ENCODE measurements at regions not wholly inside any gene's neighbourhood (a gene's known extent, or its start where the extent isn't known, plus 50 kb on each side); places are given as distances from the start of the nearest gene placed in this dataset.

GRCh38 chr6:128574402-128574801, 54.0 kb upstream of the PTPRK start:
- TF ChIP-seq POLR2A (IDR thresholded peaks at IDR 0.05) (no peak), CTCF (IDR thresholded peaks at IDR 0.05 in 4 of 5, conservative IDR thresholded peaks at IDR 0.05 in 1 of 5) (no peak)
